ENCODE measurements at regions not wholly inside any gene's neighbourhood (a gene's known extent, or its start where the extent isn't known, plus 50 kb on each side); places are given as distances from the start of the nearest gene placed in this dataset.

GRCh38 chr16:65909310-65910050 lies 457.0 kb upstream of the CDH5 start:
- TF ChIP-seq ELF4 (IDR thresholded peaks at IDR 0.05) (no peak), BHLHE40 (IDR thresholded peaks at IDR 0.05; ENCODE audit: borderline replicate concordance) (no peak), ZNF384 (IDR thresholded peaks at IDR 0.05) (no peak), SP1 (IDR thresholded peaks at IDR 0.05) (no peak), FOXA1 (IDR thresholded peaks at IDR 0.05) (no peak), LEF1 (IDR thresholded peaks at IDR 0.05; ENCODE audit: borderline replicate concordance) (no peak), TARDBP (IDR thresholded peaks at IDR 0.05) (no peak), L3MBTL2 (conservative IDR thresholded peaks at IDR 0.05) (no peak), SUZ12 (IDR thresholded peaks at IDR 0.05) (no peak), NFRKB (IDR thresholded peaks at IDR 0.05) (no peak), FOXK2 (IDR thresholded peaks at IDR 0.05) (no peak)

Data from HEK293T (cell line).